OCI-LY1 (cell line): ENCODE measurements at regions not wholly inside any gene's neighbourhood (a gene's known extent, or its start where the extent isn't known, plus 50 kb on each side); places are given as distances from the start of the nearest gene placed in this dataset.

Source experiments
- H2AFZ ChIP-seq: fragments of 200-600 bp; sonication (generic), shearing (Covaris generic); 2 replicates; pipeline ENCODE4 v1.6.0; 2014; ENCODE audit warnings: antibody characterized with exemption, mild to moderate bottlenecking, low read length
- H3F3A ChIP-seq: fragments of 200-600 bp; sonication (generic), shearing (Covaris generic); 2 replicates; pipeline ENCODE4 v1.6.0; 2014; ENCODE audit warnings: mild to moderate bottlenecking, antibody characterized with exemption, low read length, moderate library complexity; ENCODE audit not compliant: insufficient read depth
- H3K27ac ChIP-seq: fragments of 200-600 bp; sonication (generic); 2 replicates; pipeline ENCODE4 v1.5.1; 2014; ENCODE audit warnings: low read length, mixed run types, mild to moderate bottlenecking, low read depth; ENCODE audit not compliant: poor library complexity, severe bottlenecking
- H3K27me3 ChIP-seq: fragments of 200-600 bp; sonication (generic); 2 replicates; pipeline ENCODE4 v1.6.0; 2014; ENCODE audit warnings: antibody characterized with exemption, mild to moderate bottlenecking, low read length, moderate library complexity; ENCODE audit not compliant: insufficient read depth
- H3K36me3 ChIP-seq: fragments of 200-600 bp; sonication (generic); 2 replicates; pipeline ENCODE4 v1.6.1; 2014; ENCODE audit warnings: mild to moderate bottlenecking, antibody characterized with exemption, low read length, moderate library complexity, mixed read lengths; ENCODE audit not compliant: insufficient read depth
- H3K4me1 ChIP-seq: fragments of 200-600 bp; sonication (generic); 2 replicates; pipeline ENCODE4 v1.5.1; 2014; ENCODE audit warnings: mild to moderate bottlenecking, low read length, moderate library complexity; ENCODE audit not compliant: insufficient read depth, severe bottlenecking
- H3K4me2 ChIP-seq: fragments of 200-600 bp; sonication (generic), shearing (Covaris generic); 2 replicates; pipeline ENCODE4 v1.6.1; 2014; ENCODE audit warnings: low read length
- H3K4me3 ChIP-seq: fragments of 200-600 bp; sonication (generic); 2 replicates; pipeline ENCODE4 v1.5.1; 2014; ENCODE audit warnings: low read length, low read depth, mild to moderate bottlenecking, mixed read lengths; ENCODE audit not compliant: poor library complexity, severe bottlenecking
- H3K79me2 ChIP-seq: fragments of 200-600 bp; shearing (Covaris generic); 2 replicates; pipeline ENCODE4 v1.6.1; 2016; ENCODE audit warnings: mixed run types, low read length, mixed read lengths; ENCODE audit not compliant: insufficient read depth
- H3K9ac ChIP-seq: fragments of 200-600 bp; sonication (generic), shearing (Covaris generic); 2 replicates; pipeline ENCODE4 v1.6.1; 2014; ENCODE audit warnings: mild to moderate bottlenecking, low read length, mixed read lengths
- H3K9me2 ChIP-seq: fragments of 200-600 bp; sonication (generic), shearing (Covaris generic); 2 replicates; pipeline ENCODE4 v1.6.1; 2014; ENCODE audit warnings: low read depth, mild to moderate bottlenecking, low read length, mixed read lengths
- H3K9me3 ChIP-seq: fragments of 200-600 bp; shearing (Covaris generic); 2 replicates; pipeline ENCODE4 v1.6.1; 2014; ENCODE audit warnings: low read length, mixed read lengths
- H4K20me1 ChIP-seq: fragments of 200-600 bp; sonication (generic), shearing (Covaris generic); 2 replicates; pipeline ENCODE4 v1.6.0; 2016; ENCODE audit warnings: mild to moderate bottlenecking, low read length; ENCODE audit not compliant: insufficient read depth
- CTCF ChIP-seq: fragments of 200-600 bp; sonication (generic), shearing (Covaris generic); IDR thresholded peaks from 2 replicates; pipeline ENCODE4 v1.5.1; 2017; ENCODE audit warnings: mild to moderate bottlenecking, antibody characterized with exemption, low read length, moderate library complexity, mixed read lengths
- EZH2 ChIP-seq: fragments of 200-600 bp; sonication (generic), shearing (Covaris generic); IDR thresholded peaks from 2 replicates; pipeline ENCODE4 v1.8.0; 2017; ENCODE audit warnings: borderline replicate concordance, mixed run types, mild to moderate bottlenecking, antibody characterized with exemption, low read length, moderate library complexity, mixed read lengths

GRCh38 chr7:12123172-12123571 lies 87.9 kb upstream of the TMEM106B start:
- no peaks in the 10 kb centered on the region for H3K36me3 ChIP-seq
- H3K9me2 ChIP-seq: no peaks in the 10 kb centered on the region
- no peak overlapping the region for H3K9ac ChIP-seq
- no peak overlapping the region for H3K27ac ChIP-seq
- H3F3A ChIP-seq: no peaks in the 10 kb centered on the region
- no peak overlapping the region for H2AFZ ChIP-seq
- H3K79me2 ChIP-seq: no peaks in the 10 kb centered on the region
- H3K9me3 ChIP-seq: no peaks in the 10 kb centered on the region
- H4K20me1 ChIP-seq: no peaks in the 10 kb centered on the region
- H3K4me1 ChIP-seq: no peaks in the 10 kb centered on the region
- H3K4me2 ChIP-seq: no peak overlapping the region
- no peaks in the 10 kb centered on the region for H3K27me3 ChIP-seq
- H3K4me3 ChIP-seq: no peak overlapping the region
- no peak for TF ChIP-seq CTCF
- no peak for TF ChIP-seq EZH2

- Histone ChIP-seq H3K9me3 (no peaks in the 10 kb centered on the region), H4K20me1 (no peaks in the 10 kb centered on the region), H3K4me3 (no peak overlapping the region), H3K79me2 (no peaks in the 10 kb centered on the region), H3F3A (no peaks in the 10 kb centered on the region), H3K4me2 (no peak overlapping the region), H3K27me3 (no peaks in the 10 kb centered on the region), H3K27ac (no peak overlapping the region), H3K36me3 (no peaks in the 10 kb centered on the region), H3K9ac (no peak overlapping the region), H3K4me1 (no peaks in the 10 kb centered on the region), H2AFZ (no peak overlapping the region), H3K9me2 (no peaks in the 10 kb centered on the region)
- no peak for TF ChIP-seq CTCF
- TF ChIP-seq EZH2: no peak
These were observed 87.1 kb upstream of the TMEM106B start for GRCh38 chr7:12124028-12124427.

- no peak overlapping the region for H3K4me3 ChIP-seq
- H3K27ac ChIP-seq: no peak overlapping the region
- no peaks in the 10 kb centered on the region for H4K20me1 ChIP-seq
- no peaks in the 10 kb centered on the region for H3K9me3 ChIP-seq
- no peaks in the 10 kb centered on the region for H3K79me2 ChIP-seq
- H3K36me3 ChIP-seq: no peaks in the 10 kb centered on the region
- TF ChIP-seq EZH2 (no peak), CTCF (no peak)
- H3K4me1 ChIP-seq: no peaks in the 10 kb centered on the region
- no peaks in the 10 kb centered on the region for H3K27me3 ChIP-seq
- H2AFZ ChIP-seq: no peak overlapping the region
- H3F3A ChIP-seq: no peaks in the 10 kb centered on the region
- no peak overlapping the region for H3K4me2 ChIP-seq
- no peak overlapping the region for H3K9ac ChIP-seq
- H3K9me2 ChIP-seq: no peaks in the 10 kb centered on the region
These were observed 83.6 kb upstream of the TMEM106B start for GRCh38 chr7:12127455-12127854.
